Upper lobe of left lung (tissue), 6 donors: ENCODE measurements at regions not wholly inside any gene's neighbourhood (a gene's known extent, or its start where the extent isn't known, plus 50 kb on each side); places are given as distances from the start of the nearest gene placed in this dataset.

Experiments used
- ATAC-seq, 2 donors: fragments of 200-7000 bp; cut with Tn5 transposase; one replicate each; pipeline ENCODE4 v1.9.1; 2022; ENCODE audit warnings: mild to moderate bottlenecking in 2 of 2, moderate library complexity in 2 of 2; ENCODE audit not compliant: low FRiP score in 2 of 2
- DNase-seq, 2 donors: peaks; one replicate each; pipeline ENCODE4 v3.0.0-alpha.2; 2019 to 2020
- H3K27ac ChIP-seq, 4 donors: fragments of 200-600 bp; sonication (generic); one replicate each; pipeline ENCODE4 v1.5.1; 2016 to 2019
- H3K27me3 ChIP-seq, 4 donors: fragments of 200-600 bp; sonication (generic); one replicate each; pipeline ENCODE4 v1.5.1; 2017 to 2019
- H3K36me3 ChIP-seq, 4 donors: fragments of 200-600 bp; sonication (generic); one replicate each; pipeline ENCODE4 v1.5.1; 2016 to 2019
- H3K4me1 ChIP-seq, 4 donors: fragments of 200-600 bp; sonication (generic); one replicate each; pipeline ENCODE4 v1.5.1; 2018 to 2019
- H3K4me3 ChIP-seq, 4 donors: fragments of 200-600 bp; sonication (generic); one replicate each; pipeline ENCODE4 v1.5.1; 2017 to 2019; ENCODE audit warnings: mild to moderate bottlenecking in 2 of 4, moderate library complexity in 1 of 4
- H3K9me3 ChIP-seq, 4 donors: fragments of 200-600 bp; sonication (generic); one replicate each; pipeline ENCODE4 v1.5.1; 2018 to 2019
- EP300 ChIP-seq, 4 donors: sonication (generic); formaldehyde crosslinking; IDR thresholded peaks; one replicate each; pipeline ENCODE4 v1.5.1; 2017; ENCODE audit warnings: antibody characterized with exemption in 4 of 4, control low read depth in 2 of 4
- POLR2A ChIP-seq, 4 donors: fragments of 450-650 bp; IDR thresholded peaks; one replicate each; pipeline ENCODE4 v1.5.1; 2016 to 2017; ENCODE audit warnings: antibody characterized with exemption in 4 of 4, mild to moderate bottlenecking in 2 of 4
- POLR2AphosphoS5 ChIP-seq, 2 donors: sonication (generic); formaldehyde crosslinking; IDR thresholded peaks; one replicate each; pipeline ENCODE4 v1.5.1; 2017; ENCODE audit warnings: antibody characterized with exemption in 2 of 2
- WGBS, 2 donors: methylation state at CpG; one replicate each; pipeline ENCODE4 v1.1.5; 2017 to 2018; 5-methylcytosine and 5-hydroxymethylcytosine counted together
- TF ChIP-seq, protein P1 (sequence below), 6 experiments: fragments of 450-650 bp in 4 of 6; fragments of 200-600 bp in 2 of 6; sonication (generic) in 2 of 6; IDR thresholded peaks; one replicate each; pipeline ENCODE4 v1.5.1; 2016 to 2019; ENCODE audit warnings: antibody characterized with exemption in 6 of 6
- donor health status: DM: no; HTN: no; CAD: no; lungs with moderate emphysema.
- donor health status: DM: no; HTN: yes; CAD: no; lungs with severe emphysema.

GRCh38 chr16:76800196-76800595 lies 390.8 kb upstream of the MON1B start:
- Histone ChIP-seq H3K36me3 (no peaks in the 10 kb centered on the region), H3K27me3 (no peaks in the 10 kb centered on the region), H3K4me1 (no peaks in the 10 kb centered on the region), H3K4me3 (no peak overlapping the region), H3K27ac (no peak overlapping the region), H3K9me3 (no peaks in the 10 kb centered on the region)
- no peak for ATAC-seq
- no peak for DNase-seq
- WGBS, 2 donors = 86 to 91% methylated on average over 6 of the region's 6 CpGs
- TF ChIP-seq, protein P1, sequence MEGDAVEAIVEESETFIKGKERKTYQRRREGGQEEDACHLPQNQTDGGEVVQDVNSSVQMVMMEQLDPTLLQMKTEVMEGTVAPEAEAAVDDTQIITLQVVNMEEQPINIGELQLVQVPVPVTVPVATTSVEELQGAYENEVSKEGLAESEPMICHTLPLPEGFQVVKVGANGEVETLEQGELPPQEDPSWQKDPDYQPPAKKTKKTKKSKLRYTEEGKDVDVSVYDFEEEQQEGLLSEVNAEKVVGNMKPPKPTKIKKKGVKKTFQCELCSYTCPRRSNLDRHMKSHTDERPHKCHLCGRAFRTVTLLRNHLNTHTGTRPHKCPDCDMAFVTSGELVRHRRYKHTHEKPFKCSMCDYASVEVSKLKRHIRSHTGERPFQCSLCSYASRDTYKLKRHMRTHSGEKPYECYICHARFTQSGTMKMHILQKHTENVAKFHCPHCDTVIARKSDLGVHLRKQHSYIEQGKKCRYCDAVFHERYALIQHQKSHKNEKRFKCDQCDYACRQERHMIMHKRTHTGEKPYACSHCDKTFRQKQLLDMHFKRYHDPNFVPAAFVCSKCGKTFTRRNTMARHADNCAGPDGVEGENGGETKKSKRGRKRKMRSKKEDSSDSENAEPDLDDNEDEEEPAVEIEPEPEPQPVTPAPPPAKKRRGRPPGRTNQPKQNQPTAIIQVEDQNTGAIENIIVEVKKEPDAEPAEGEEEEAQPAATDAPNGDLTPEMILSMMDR (IDR thresholded peaks at IDR 0.05) = no peak
- TF ChIP-seq POLR2AphosphoS5 (IDR thresholded peaks at IDR 0.05) (no peak), POLR2A (IDR thresholded peaks at IDR 0.05) (no peak), EP300 (IDR thresholded peaks at IDR 0.05) (no peak)

DNA sequence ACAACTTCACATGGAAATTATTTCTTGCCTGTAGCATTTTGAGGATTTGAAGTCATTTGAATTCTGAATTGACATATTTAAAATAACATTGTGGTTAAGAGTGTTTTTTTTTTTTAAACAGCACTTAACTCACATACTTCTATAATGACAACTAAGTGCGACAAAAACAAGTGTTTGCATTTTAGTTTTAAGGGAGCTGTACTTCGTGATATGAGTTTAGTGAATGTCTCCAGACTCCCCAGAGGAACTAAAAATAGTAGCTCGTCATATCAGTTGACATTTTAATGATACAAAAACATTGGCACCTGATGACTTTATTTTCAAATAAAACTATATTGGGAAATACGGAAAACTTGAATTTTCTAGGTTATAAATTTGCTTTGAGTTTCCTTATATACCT lies 389.6 kb upstream of the MON1B start:
- no peaks in the 10 kb centered on the region for H3K4me1 ChIP-seq
- DNase-seq (no peak), ATAC-seq (no peak)
- H3K9me3 ChIP-seq = no peaks in the 10 kb centered on the region
- no peak overlapping the region for H3K27ac ChIP-seq
- no peak overlapping the region for H3K4me3 ChIP-seq
- H3K36me3 ChIP-seq = no peaks in the 10 kb centered on the region
- H3K27me3 ChIP-seq = no peaks in the 10 kb centered on the region
- 53 to 64% methylated on average over 4 of the region's 4 CpGs for WGBS, 2 donors
- no peak for TF ChIP-seq EP300 (IDR thresholded peaks at IDR 0.05)
- TF ChIP-seq, protein P1 (IDR thresholded peaks at IDR 0.05) = no peak
- TF ChIP-seq POLR2AphosphoS5 (IDR thresholded peaks at IDR 0.05) = no peak
- no peak for TF ChIP-seq POLR2A (IDR thresholded peaks at IDR 0.05)

DNA sequence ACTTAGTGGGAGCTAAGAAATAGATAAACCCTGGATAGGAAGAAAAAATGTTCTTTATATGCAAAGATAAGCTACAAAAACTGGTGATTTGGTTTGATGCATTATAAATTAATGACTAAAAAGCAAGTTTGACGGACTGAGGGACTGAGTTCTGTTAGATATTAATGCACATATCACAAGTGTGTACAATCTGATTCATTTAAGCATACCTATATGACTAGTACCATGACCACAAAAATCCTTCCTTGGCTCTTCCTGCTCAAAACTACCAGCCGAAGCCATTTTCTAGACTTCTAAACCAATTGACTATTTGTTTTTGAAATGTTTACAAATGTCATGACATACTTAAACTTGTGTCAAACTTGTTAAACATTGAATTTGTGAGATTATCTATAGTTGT lies 374.5 kb upstream of the MON1B start:
- DNase-seq (no peak), ATAC-seq (no peak)
- TF ChIP-seq POLR2A (IDR thresholded peaks at IDR 0.05) (no peak), POLR2AphosphoS5 (IDR thresholded peaks at IDR 0.05) (no peak), EP300 (IDR thresholded peaks at IDR 0.05) (no peak)
- TF ChIP-seq, protein P1 (IDR thresholded peaks at IDR 0.05) = no peak
- Histone ChIP-seq H3K9me3 (no peaks in the 10 kb centered on the region), H3K4me3 (no peak overlapping the region), H3K27me3 (no peaks in the 10 kb centered on the region), H3K36me3 (no peaks in the 10 kb centered on the region), H3K4me1 (no peaks in the 10 kb centered on the region), H3K27ac (no peak overlapping the region)
- WGBS, 2 donors = 72 to 77% methylated on average over 2 of the region's 2 CpGs

GRCh38 chr16:76818606-76819181 lies 372.3 kb upstream of the MON1B start:
- Histone ChIP-seq H3K27me3 (no peaks in the 10 kb centered on the region), H3K9me3 (no peaks in the 10 kb centered on the region), H3K36me3 (no peaks in the 10 kb centered on the region), H3K27ac (no peak overlapping the region), H3K4me3 (no peak overlapping the region), H3K4me1 (no peaks in the 10 kb centered on the region)
- 57 to 68% methylated on average over 3 of the region's 3 CpGs for WGBS, 2 donors
- DNase-seq (no peak), ATAC-seq (no peak)
- TF ChIP-seq POLR2AphosphoS5 (IDR thresholded peaks at IDR 0.05) (no peak), POLR2A (IDR thresholded peaks at IDR 0.05) (no peak), EP300 (IDR thresholded peaks at IDR 0.05) (no peak)
- TF ChIP-seq, protein P1 (IDR thresholded peaks at IDR 0.05) = no peak

GRCh38 chr16:76819226-76819916 lies 371.6 kb upstream of the MON1B start:
- ATAC-seq (no peak), DNase-seq (no peak)
- TF ChIP-seq POLR2AphosphoS5 (IDR thresholded peaks at IDR 0.05) (no peak), POLR2A (IDR thresholded peaks at IDR 0.05) (no peak), EP300 (IDR thresholded peaks at IDR 0.05) (no peak)
- TF ChIP-seq, protein P1 (IDR thresholded peaks at IDR 0.05) = no peak
- Histone ChIP-seq H3K4me3 (no peak overlapping the region), H3K9me3 (no peaks in the 10 kb centered on the region), H3K4me1 (no peaks in the 10 kb centered on the region), H3K27ac (no peak overlapping the region), H3K36me3 (no peaks in the 10 kb centered on the region), H3K27me3 (no peaks in the 10 kb centered on the region)
- WGBS, 2 donors = 85 to 87% methylated on average over 8 of the region's 8 CpGs
